AG04449 (cell line): ENCODE measurements at regions not wholly inside any gene's neighbourhood (a gene's known extent, or its start where the extent isn't known, plus 50 kb on each side); places are given as distances from the start of the nearest gene placed in this dataset.

Experiments used
- CTCF ChIA-PET: fragments of 350-600 bp; formaldehyde crosslinking; extraction: SDS; loops from one replicate; lab custom pipeline; 2021; ENCODE audit warnings: antibody characterized with exemption; lab: Yijun Ruan, JAX
- POLR2A ChIA-PET: fragments of 400-600, 350-600 bp; formaldehyde crosslinking; extraction: SDS; loops from one replicate; lab custom pipeline; 2020; ENCODE audit warnings: antibody characterized with exemption, inconsistent platforms; lab: Yijun Ruan, JAX
- DNase-seq: peaks from one replicate; pipeline ENCODE4 v3.0.0-alpha.2; 2010; ENCODE audit warnings: low read depth, low spot score
- H3K4me3 ChIP-seq: 2 replicates; pipeline ENCODE4 v1.5.1; 2011; ENCODE audit warnings: low read depth, mild to moderate bottlenecking, control low read depth, low read length
- CTCF ChIP-seq: IDR thresholded peaks from one replicate; pipeline ENCODE4 v1.5.1; 2011; ENCODE audit warnings: mild to moderate bottlenecking, moderate library complexity, low read length, control low read depth, inconsistent platforms; ENCODE audit not compliant: insufficient read depth; ENCODE audit errors: missing control alignments

GRCh38 chrX:57771689-57772088, 91.6 kb upstream of the NLRP2B start:
- H3K4me3 ChIP-seq, result no peak overlapping the region
- ChIA-PET POLR2A (no interaction called here), CTCF (no interaction called here)
- DNase-seq, result no peak
- TF ChIP-seq CTCF, result no peak

- no peak for TF ChIP-seq CTCF
- H3K4me3 ChIP-seq, result no peak overlapping the region
- CTCF ChIA-PET, result no interaction called here
- POLR2A ChIA-PET, result no interaction called here
- DNase-seq, result no peak
Measured at GRCh38 chrX:57752866-57753265, 72.8 kb upstream of the NLRP2B start.

GRCh38 chrX:57741107-57741506, 61.0 kb upstream of the NLRP2B start:
- POLR2A ChIA-PET, result no interaction called here
- CTCF ChIA-PET, result no interaction called here
- TF ChIP-seq CTCF, result no peak
- DNase-seq, result no peak
- H3K4me3 ChIP-seq, result no peak overlapping the region

GRCh38 chrX:57737881-57738280, 57.8 kb upstream of the NLRP2B start:
- ChIA-PET POLR2A (no interaction called here), CTCF (no interaction called here)
- no peak for DNase-seq
- no peak for TF ChIP-seq CTCF
- no peak overlapping the region for H3K4me3 ChIP-seq
